ENCODE measurements at regions not wholly inside any gene's neighbourhood (a gene's known extent, or its start where the extent isn't known, plus 50 kb on each side); places are given as distances from the start of the nearest gene placed in this dataset.

DNA sequence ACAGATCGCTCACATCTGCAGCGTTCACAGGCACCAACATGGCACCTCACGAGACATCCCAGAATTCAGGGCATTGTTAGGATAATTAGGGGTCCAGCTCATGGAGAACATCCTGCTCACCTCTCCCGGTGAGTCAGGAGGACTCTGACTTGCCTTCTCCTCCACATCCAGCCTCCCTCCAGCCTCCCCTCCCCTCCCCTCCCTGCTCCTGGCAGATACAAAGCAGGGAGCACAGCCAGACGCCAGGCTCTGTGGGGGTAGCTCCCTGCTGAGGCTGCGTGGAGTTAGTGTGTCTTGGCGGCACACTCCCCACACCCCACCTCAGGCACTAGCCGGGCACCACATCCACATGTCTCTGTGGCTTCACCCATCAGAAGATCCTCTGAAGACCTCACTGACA lies 320.6 kb downstream of the CXCL12 start:
- no peak overlapping the region for H3K14ac ChIP-seq (ENCODE audit: insufficient read length)
- no peak overlapping the region for H3K23ac ChIP-seq (ENCODE audit: insufficient read length)
- no peak overlapping the region for H3K27ac ChIP-seq (ENCODE audit: low read depth, low read length)
- ChIA-PET POLR2A (ENCODE audit: partially characterized antibody) (no interaction called here), CTCF (ENCODE audit: partially characterized antibody) (interaction anchor here (1.2 to 1.7 kb wide), 2 partner anchors 12 to 19 kb away, joined by 4 read pairs; no protein-coding TSS in a partner anchor)
- H3K56ac ChIP-seq (replicated peaks; ENCODE audit: insufficient read length, low read depth, low read length): no peak overlapping the region
- no peak overlapping the region for H2BK20ac ChIP-seq (ENCODE audit: low read length)
- no peak for FAIRE-seq
- H3K9me3 ChIP-seq (ENCODE audit: insufficient read depth in 2 of 2, low read depth in 1 of 2, low read length in 1 of 2): no peaks in the 10 kb centered on the region
- no peak overlapping the region for H3K4ac ChIP-seq (replicated peaks; ENCODE audit: insufficient read length, low read depth, low read length)
- H2BK15ac ChIP-seq (ENCODE audit: low read length): no peak overlapping the region
- no peaks in the 10 kb centered on the region for H4K20me1 ChIP-seq (replicated peaks in 1 of 2; ENCODE audit: control insufficient read depth in 1 of 2, insufficient read depth in 2 of 2, low read length in 2 of 2)
- no peak overlapping the region for H2AK5ac ChIP-seq (ENCODE audit: low read depth, low read length)
- H3K4me1 ChIP-seq (replicated peaks in 1 of 4; ENCODE audit: control insufficient read depth in 3 of 4, insufficient read depth in 4 of 4, low read length in 3 of 4): no peaks in the 10 kb centered on the region
- no peak overlapping the region for H2BK12ac ChIP-seq (ENCODE audit: low read depth, low read length)
- no peak overlapping the region for H3K4me2 ChIP-seq (ENCODE audit: insufficient read depth in 1 of 2, low read depth in 2 of 2, low read length in 2 of 2)
- no peak for DNase-seq (ENCODE audit: low read depth in 1 of 2, low spot score in 2 of 2)
- no peaks in the 10 kb centered on the region for H3K36me3 ChIP-seq (ENCODE audit: control insufficient read depth in 2 of 4, insufficient read depth in 4 of 4, low read length in 3 of 4)
- no peaks in the 10 kb centered on the region for H3K23me2 ChIP-seq (ENCODE audit: low read depth, low read length)
- H3K79me1 ChIP-seq (ENCODE audit: low read depth, low read length): no peaks in the 10 kb centered on the region
- 81% methylated on average over 7 of the region's 8 CpGs; no CpG with 5 or more reads in 1 of the 2 experiments for WGBS, 2 experiments (ENCODE audit: extremely low coverage in 1 of 2, insufficient coverage in 1 of 2, insufficient read length in 1 of 2, insufficient replicate concordance in 2 of 2, low coverage in 1 of 2, low lambda C conversion rate in 2 of 2, missing lambda C conversion rate in 1 of 2)
- no peak overlapping the region for H3K9ac ChIP-seq (replicated peaks in 1 of 4; ENCODE audit: extremely low read depth in 1 of 4, low read depth in 3 of 4, low read length in 3 of 4)
- no peak overlapping the region for H3K18ac ChIP-seq (ENCODE audit: extremely low read depth, low read length)
- H2BK5ac ChIP-seq (ENCODE audit: low read depth, low read length): no peak overlapping the region; the same call in 1 of the 2 replicates
- no peaks in the 10 kb centered on the region for H3K79me2 ChIP-seq (ENCODE audit: control insufficient read depth in 1 of 2, insufficient read depth in 2 of 2, low read length in 2 of 2)
- H3K27me3 ChIP-seq (replicated peaks in 1 of 4; ENCODE audit: control insufficient read depth in 3 of 4, extremely low read depth in 1 of 4, insufficient read depth in 3 of 4, low read length in 3 of 4): no peaks in the 10 kb centered on the region
- H2AFZ ChIP-seq (ENCODE audit: low read length): no peak overlapping the region
- H3K4me3 ChIP-seq (ENCODE audit: extremely low read depth in 1 of 4, insufficient read depth in 2 of 4, low read depth in 3 of 4, low read length in 4 of 4): no peak overlapping the region
- H2BK120ac ChIP-seq (replicated peaks; ENCODE audit: low read depth, low read length): no peak overlapping the region
- no peak overlapping the region for H4K91ac ChIP-seq (replicated peaks; ENCODE audit: insufficient read length, low read length)
- H4K5ac ChIP-seq (ENCODE audit: insufficient read length, low read depth, low read length): no peak overlapping the region
- no peak overlapping the region for H4K8ac ChIP-seq (ENCODE audit: extremely low read depth, insufficient read depth, low read length)
- TF ChIP-seq TCF12 (IDR thresholded peaks at IDR 0.05; ENCODE audit: low read depth, low read length): no peak
- no peak for TF ChIP-seq MAX (IDR thresholded peaks at IDR 0.05)
- TF ChIP-seq, protein P1, sequence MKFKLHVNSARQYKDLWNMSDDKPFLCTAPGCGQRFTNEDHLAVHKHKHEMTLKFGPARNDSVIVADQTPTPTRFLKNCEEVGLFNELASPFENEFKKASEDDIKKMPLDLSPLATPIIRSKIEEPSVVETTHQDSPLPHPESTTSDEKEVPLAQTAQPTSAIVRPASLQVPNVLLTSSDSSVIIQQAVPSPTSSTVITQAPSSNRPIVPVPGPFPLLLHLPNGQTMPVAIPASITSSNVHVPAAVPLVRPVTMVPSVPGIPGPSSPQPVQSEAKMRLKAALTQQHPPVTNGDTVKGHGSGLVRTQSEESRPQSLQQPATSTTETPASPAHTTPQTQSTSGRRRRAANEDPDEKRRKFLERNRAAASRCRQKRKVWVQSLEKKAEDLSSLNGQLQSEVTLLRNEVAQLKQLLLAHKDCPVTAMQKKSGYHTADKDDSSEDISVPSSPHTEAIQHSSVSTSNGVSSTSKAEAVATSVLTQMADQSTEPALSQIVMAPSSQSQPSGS (IDR thresholded peaks at IDR 0.05; ENCODE audit: low read length): no peak
- no peak for TF ChIP-seq BRCA1 (IDR thresholded peaks at IDR 0.05; ENCODE audit: low read depth, low read length)
- TF ChIP-seq POLR2AphosphoS5 (IDR thresholded peaks at IDR 0.05; ENCODE audit: low read depth, low read length): no peak
- no peak for TF ChIP-seq RAD21 (IDR thresholded peaks at IDR 0.05 in 1 of 2, conservative IDR thresholded peaks at IDR 0.05 in 1 of 2; ENCODE audit: low read depth in 2 of 2, low read length in 2 of 2)
- TF ChIP-seq SIRT6 (IDR thresholded peaks at IDR 0.05; ENCODE audit: low read length): no peak
- no peak for TF ChIP-seq ZNF274 (IDR thresholded peaks at IDR 0.05; ENCODE audit: borderline replicate concordance, extremely low read depth, low read length)
- no peak for TF ChIP-seq TBP (IDR thresholded peaks at IDR 0.05; ENCODE audit: low read depth, low read length)
- TF ChIP-seq HDAC2 (IDR thresholded peaks at IDR 0.05; ENCODE audit: borderline replicate concordance in 1 of 2, low read depth in 2 of 2, low read length in 2 of 2): no peak
- TF ChIP-seq CBX8 (IDR thresholded peaks at IDR 0.05; ENCODE audit: borderline replicate concordance, low read depth, low read length): no peak
- TF ChIP-seq YY1 (IDR thresholded peaks at IDR 0.05; ENCODE audit: low read depth, low read length): no peak
- TF ChIP-seq JUND (IDR thresholded peaks at IDR 0.05; ENCODE audit: low read length): no peak

All from H1 (cell line).